Endodermal cell (in vitro differentiated cells): ENCODE measurements at regions not wholly inside any gene's neighbourhood (a gene's known extent, or its start where the extent isn't known, plus 50 kb on each side); places are given as distances from the start of the nearest gene placed in this dataset.
"Not testable (repeated sequence)": the region's sequence is repeated elsewhere in the genome, so short reads cannot be mapped to it uniquely, and the experiment has no call there.

Experiments used
- DNase-seq: peaks from one replicate; pipeline ENCODE4 v3.0.0-alpha.2; 2017
- H3K27ac ChIP-seq: 2 replicates; pipeline ENCODE4 v1.5.1; 2013; ENCODE audit warnings: mild to moderate bottlenecking, low read depth, low read length, moderate library complexity
- H3K27me3 ChIP-seq: 2 replicates; pipeline ENCODE4 v1.6.1; 2013; ENCODE audit warnings: mild to moderate bottlenecking, low read length, moderate library complexity; ENCODE audit not compliant: insufficient read depth, control insufficient read depth, poor library complexity, severe bottlenecking
- H3K36me3 ChIP-seq: 2 replicates; pipeline ENCODE4 v1.7.0; 2013; ENCODE audit warnings: mild to moderate bottlenecking, low read length, moderate library complexity; ENCODE audit not compliant: control insufficient read depth, insufficient read depth
- H3K4me1 ChIP-seq: one replicate; pipeline ENCODE4 v1.7.0; 2013; ENCODE audit warnings: low read length; ENCODE audit not compliant: control insufficient read depth, insufficient read depth
- H3K4me3 ChIP-seq: 2 replicates; pipeline ENCODE4 v1.5.1; 2013; ENCODE audit warnings: mild to moderate bottlenecking, low read length, moderate library complexity
- H3K9ac ChIP-seq: 2 replicates; pipeline ENCODE4 v1.6.1; 2013; ENCODE audit warnings: mild to moderate bottlenecking, low read length, moderate library complexity; ENCODE audit not compliant: poor library complexity, severe bottlenecking; ENCODE audit errors: extremely low read depth
- H3K9me3 ChIP-seq: 2 replicates; pipeline ENCODE4 v1.6.1; 2013; ENCODE audit warnings: mild to moderate bottlenecking, low read length, moderate library complexity; ENCODE audit not compliant: control insufficient read depth
- H3K27ac Mint-ChIP-seq: 2 replicates; pipeline ENCODE4 v1.8.0; 2020; ENCODE audit warnings: mixed read lengths
- H3K27me3 Mint-ChIP-seq: 2 replicates; pipeline ENCODE4 v1.8.0; 2021; ENCODE audit warnings: mild to moderate bottlenecking, mixed read lengths; ENCODE audit not compliant: insufficient read depth
- H3K36me3 Mint-ChIP-seq: 2 replicates; pipeline ENCODE4 v1.8.0; 2020; ENCODE audit warnings: low read depth, mixed read lengths
- H3K4me1 Mint-ChIP-seq: 2 replicates; pipeline ENCODE4 v1.8.0; 2020; ENCODE audit warnings: mixed read lengths
- H3K4me3 Mint-ChIP-seq: 2 replicates; pipeline ENCODE4 v1.8.0; 2020; ENCODE audit warnings: mild to moderate bottlenecking, moderate library complexity, mixed read lengths
- H3K9me3 Mint-ChIP-seq: 2 replicates; pipeline ENCODE4 v1.8.0; 2020; ENCODE audit warnings: mild to moderate bottlenecking, mixed read lengths
- CTCF ChIP-seq: fragments of 200-600 bp; sonication (generic); conservative IDR thresholded peaks from 2 replicates; pipeline ENCODE4 v1.5.0; 2021; ENCODE audit warnings: antibody characterized with exemption, mild to moderate bottlenecking
- WGBS, 2 experiments: methylation state at CpG; one replicate each; pipeline versions ENCODE4 v1.1.5 to v1.1.7; 2013; ENCODE audit warnings: missing lambda C conversion rate in 2 of 2, mixed read lengths in 1 of 2; ENCODE audit not compliant: insufficient coverage in 1 of 2, insufficient read length in 1 of 2; 5-methylcytosine and 5-hydroxymethylcytosine counted together

- peaks cover 100% of the 10 kb centered on the region for H3K9me3 Mint-ChIP-seq
- H3K9me3 ChIP-seq = peaks cover 60% of the 10 kb centered on the region
- WGBS, 2 experiments = 76 to 86% methylated on average over 2 to 9 of the region's 9 CpGs
Observed at GRCh38 chr14:105940534-105941225, 414.3 kb downstream of the TMEM121 start.

GRCh38 chr14:105941226-105942166 is 415.1 kb downstream of the TMEM121 start:
- 75 to 78% methylated on average over 10 to 24 of the region's 24 CpGs for WGBS, 2 experiments
- no peaks in the 10 kb centered on the region for H3K36me3 ChIP-seq
- H3K9me3 Mint-ChIP-seq = peaks cover 100% of the 10 kb centered on the region
- H3K27me3 Mint-ChIP-seq = no peaks in the 10 kb centered on the region
- no peak for TF ChIP-seq CTCF
- H3K9ac ChIP-seq = no peak overlapping the region
- no peak overlapping the region for H3K4me3 ChIP-seq
- no peaks in the 10 kb centered on the region for H3K4me1 Mint-ChIP-seq
- H3K27ac ChIP-seq = no peak overlapping the region
- no peaks in the 10 kb centered on the region for H3K27me3 ChIP-seq
- no peak overlapping the region for H3K4me3 Mint-ChIP-seq
- no peaks in the 10 kb centered on the region for H3K4me1 ChIP-seq
- peaks cover 53% of the 10 kb centered on the region for H3K9me3 ChIP-seq
- no peak overlapping the region for H3K27ac Mint-ChIP-seq
- H3K36me3 Mint-ChIP-seq = no peaks in the 10 kb centered on the region
- DNase-seq = no peak

More at GRCh38 chr14:105940534-105941225, 414.3 kb downstream of the TMEM121 start:
- Histone ChIP-seq H3K36me3 (no peaks in the 10 kb centered on the region), H3K9ac (no peak overlapping the region), H3K4me3 (no peak overlapping the region), H3K27me3 (no peaks in the 10 kb centered on the region), H3K4me1 (no peaks in the 10 kb centered on the region), H3K27ac (no peak overlapping the region)
- Mint-ChIP-seq H3K4me3 (no peak overlapping the region), H3K27ac (no peak overlapping the region), H3K4me1 (no peaks in the 10 kb centered on the region), H3K27me3 (no peaks in the 10 kb centered on the region), H3K36me3 (no peaks in the 10 kb centered on the region)
- TF ChIP-seq CTCF = no peak
- no peak for DNase-seq

GRCh38 chr14:105942725-105943124 is 416.3 kb downstream of the TMEM121 start:
- H3K27me3 Mint-ChIP-seq, H3K4me3 ChIP-seq, H3K27me3 ChIP-seq, DNase-seq, H3K4me1 Mint-ChIP-seq, H3K4me1 ChIP-seq, H3K36me3 Mint-ChIP-seq, H3K36me3 ChIP-seq, H3K4me3 Mint-ChIP-seq, H3K27ac Mint-ChIP-seq, H3K27ac ChIP-seq, H3K9ac ChIP-seq: not testable (repeated sequence)
- WGBS, 2 experiments = 86 to 91% methylated on average over 12 to 22 of the region's 22 CpGs
- peaks cover 96% of the 10 kb centered on the region for H3K9me3 Mint-ChIP-seq
- H3K9me3 ChIP-seq = peaks cover 45% of the 10 kb centered on the region
